Heart left ventricle (tissue), 16 donors: ENCODE measurements at regions not wholly inside any gene's neighbourhood (a gene's known extent, or its start where the extent isn't known, plus 50 kb on each side); places are given as distances from the start of the nearest gene placed in this dataset.

Experiments
- ATAC-seq, 4 donors: fragments of 200-7000 bp; cut with Tn5 transposase; one replicate each; pipeline ENCODE4 v1.9.1; 2020 to 2022; ENCODE audit warnings: moderate library complexity in 4 of 4, mild to moderate bottlenecking in 3 of 4, moderate number of reproducible peaks in 1 of 4
- DNase-seq, 5 donors: peaks; one replicate each; pipeline ENCODE4 v3.0.0-alpha.2; 2020
- H3K27ac ChIP-seq, 12 donors: fragments of 200-600 bp; sonication (generic) in 4 of 12; one replicate each; pipeline versions ENCODE4 v1.5.0 to v1.8.0; 2016 to 2022; ENCODE audit warnings: mild to moderate bottlenecking in 2 of 12
- H3K27me3 ChIP-seq, 9 donors: fragments of 200-600 bp; sonication (generic) in 2 of 9; one replicate each; pipeline versions ENCODE4 v1.5.1 to v1.8.0; 2016 to 2022; ENCODE audit warnings: mild to moderate bottlenecking in 3 of 9
- H3K36me3 ChIP-seq, 9 donors: fragments of 200-600 bp; sonication (generic) in 2 of 9; one replicate each; pipeline versions ENCODE4 v1.5.0 to v1.8.0; 2018 to 2022; ENCODE audit warnings: mild to moderate bottlenecking in 2 of 9
- H3K4me1 ChIP-seq, 12 donors: fragments of 200-600 bp; sonication (generic) in 4 of 12; one replicate each; pipeline versions ENCODE4 v1.5.0 to v1.8.0; 2016 to 2022; ENCODE audit warnings: mild to moderate bottlenecking in 3 of 12
- H3K4me3 ChIP-seq, 12 donors: fragments of 200-600 bp; sonication (generic) in 4 of 12; one replicate each; pipeline versions ENCODE4 v1.5.0 to v1.8.0; 2017 to 2022; ENCODE audit warnings: mild to moderate bottlenecking in 9 of 12, moderate library complexity in 4 of 12
- H3K9me3 ChIP-seq, 12 donors: fragments of 200-600 bp; sonication (generic) in 4 of 12; one replicate each; pipeline versions ENCODE4 v1.5.0 to v1.8.0; 2016 to 2022; ENCODE audit warnings: mild to moderate bottlenecking in 1 of 12
- CTCF ChIP-seq, 12 donors: fragments of 200-600 bp; sonication (generic) in 4 of 12; IDR thresholded peaks; one replicate each; pipeline versions ENCODE4 v1.5.0 to v1.8.0; 2018 to 2022; ENCODE audit warnings: antibody characterized with exemption in 12 of 12, mild to moderate bottlenecking in 5 of 12
- POLR2A ChIP-seq, 2 donors: fragments of 450-650 bp; IDR thresholded peaks; one replicate each; pipeline ENCODE4 v1.6.1; 2017; ENCODE audit warnings: antibody characterized with exemption in 2 of 2, mild to moderate bottlenecking in 2 of 2, moderate library complexity in 2 of 2
- WGBS, 4 donors: extraction: QIAGEN DNeasy Blood & Tissue Kit in 2 of 4; methylation state at CpG; one replicate each; pipeline versions ENCODE4 v1.1.5 to v1.1.7; 2013 to 2018; 5-methylcytosine and 5-hydroxymethylcytosine counted together
- intact Hi-C, 10 donors: fragments of 100-400 bp; cut with DNase I; formaldehyde crosslinking; loops; one replicate each; pipeline versions ENCODE4 v1.11.1 to v1.14.2; 2022
- donor health status: ischemic (EF 13 %, LVEDD 7.1; RV severe dilation, severe dysfunction).
- donor health status: healthy with polysubstance abuse.
- donor health status: DM: no; HTN: yes; CAD: no.
- donor health status: DM: no; HTN: no; CAD: no.
- donor health status: ischemic (EF 25% LVEDD 6.9; RV normal size, moderate dysfunction).
- donor health status: ischemic (EF 25% LVEDD 5.7; RV mildly dilated, moderate dysfunction).
- donor health status: healthy.
- donor health status: DM: yes; HTN: yes; CAD: no.
- donor health status: ischemic (EF 35%, LVEDD 5.7; RV mildly dilated, moderate dysfunction).
- donor health status: nonischemic (EF 11% LVEDD 7.7; RV severe dilation, severe dysfunction).
- donor health status: DM: yes; HTN: yes; CAD: no.
- donor health status: PGD.
- donor health status: ischemic (EF 29% LVEDD 5.4; RV normal size, mild dysfunction).
- donor health status: nonischemic (EF 23%, LVEDD 6.1; RV moderate dilation, normal function).

GRCh38 chr21:24093032-24093431, 1514.2 kb downstream of the MRPL39 start:
- Histone ChIP-seq H3K27me3 (no peaks in the 10 kb centered on the region), H3K9me3 (peaks cover 0 to 6% (median 0%) of the 10 kb centered on the region in 12 donors), H3K4me1 (no peaks in the 10 kb centered on the region), H3K36me3 (no peaks in the 10 kb centered on the region), H3K4me3 (no peak overlapping the region), H3K27ac (no peak overlapping the region)
- DNase-seq = no peak
- no peak for ATAC-seq
- intact Hi-C loops = no loop called here
- no peak for TF ChIP-seq CTCF (IDR thresholded peaks at IDR 0.05)
- TF ChIP-seq POLR2A (IDR thresholded peaks at IDR 0.05) = no peak

GRCh38 chr21:24076179-24076578, 1531.1 kb downstream of the MRPL39 start:
- intact Hi-C loops = no loop called here
- H3K27me3 ChIP-seq = no peaks in the 10 kb centered on the region
- H3K27ac ChIP-seq = no peak overlapping the region
- ATAC-seq (no peak), DNase-seq (no peak)
- peaks cover 0 to 17% (median 4%) of the 10 kb centered on the region in 12 donors for H3K9me3 ChIP-seq
- TF ChIP-seq CTCF (IDR thresholded peaks at IDR 0.05) (peak in 3 of 12 donors; percentile 12 to 23 (median 14)), POLR2A (IDR thresholded peaks at IDR 0.05) (no peak)
- no peaks in the 10 kb centered on the region for H3K36me3 ChIP-seq
- H3K4me3 ChIP-seq = no peak overlapping the region
- H3K4me1 ChIP-seq = no peaks in the 10 kb centered on the region

DNA sequence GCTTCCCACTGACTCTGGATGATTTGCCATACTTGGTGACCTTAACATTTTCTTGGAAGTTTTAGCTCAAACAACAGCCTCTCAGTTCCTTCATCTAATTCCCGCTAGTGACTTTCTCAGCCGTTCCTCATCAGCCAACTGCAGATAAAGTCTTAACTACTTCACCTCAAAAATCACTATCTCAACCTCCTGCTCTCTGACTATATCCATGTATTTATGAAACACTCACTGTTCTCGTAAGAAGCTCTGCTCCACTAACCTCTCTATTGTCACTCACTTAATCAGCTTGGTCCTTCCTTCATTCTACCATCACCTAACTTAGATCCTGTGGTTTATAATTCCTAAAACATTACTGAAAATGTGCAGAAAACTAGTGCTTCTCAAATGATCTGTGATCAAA, 1551.6 kb downstream of the MRPL39 start:
- Histone ChIP-seq H3K27me3 (no peaks in the 10 kb centered on the region), H3K4me3 (no peak overlapping the region), H3K4me1 (no peaks in the 10 kb centered on the region), H3K27ac (no peak overlapping the region), H3K9me3 (no peaks in the 10 kb centered on the region), H3K36me3 (no peaks in the 10 kb centered on the region)
- no peak for DNase-seq
- ATAC-seq = no peak
- intact Hi-C loops = no loop called here
- no peak for TF ChIP-seq CTCF (IDR thresholded peaks at IDR 0.05)
- no peak for TF ChIP-seq POLR2A (IDR thresholded peaks at IDR 0.05)
- WGBS, 4 donors = 52 to 64% (median 58%) methylated on average over 3 of the region's 3 CpGs

GRCh38 chr21:24050231-24050630, 1557.0 kb downstream of the MRPL39 start:
- TF ChIP-seq POLR2A (IDR thresholded peaks at IDR 0.05) = no peak
- no peak for TF ChIP-seq CTCF (IDR thresholded peaks at IDR 0.05)
- WGBS, 4 donors = 51 to 66% (median 53%) methylated on average over 2 of the region's 2 CpGs
- H3K36me3 ChIP-seq = no peaks in the 10 kb centered on the region
- H3K27me3 ChIP-seq = no peaks in the 10 kb centered on the region
- no peak overlapping the region for H3K4me3 ChIP-seq
- H3K4me1 ChIP-seq = peaks cover 0 to 4% (median 0%) of the 10 kb centered on the region in 12 donors
- DNase-seq (no peak), ATAC-seq (no peak)
- intact Hi-C loops = no loop called here
- no peaks in the 10 kb centered on the region for H3K9me3 ChIP-seq
- H3K27ac ChIP-seq = no peak overlapping the region
